Activated CD4-positive, CD25-positive, alpha-beta regulatory T cell treated with anti-CD3 and anti-CD28 coated beads, Interleukin-2, amount 50 U/mL, for 72 hours (primary cell): ENCODE measurements at regions not wholly inside any gene's neighbourhood (a gene's known extent, or its start where the extent isn't known, plus 50 kb on each side); places are given as distances from the start of the nearest gene placed in this dataset.

ENCODE experiments used
- DNase-seq: peaks from one replicate; pipeline ENCODE4 v3.0.0; 2021

GRCh38 chr3:178152031-178152806 lies 384.0 kb upstream of the KCNMB2 start:
- no peak for DNase-seq

DNA sequence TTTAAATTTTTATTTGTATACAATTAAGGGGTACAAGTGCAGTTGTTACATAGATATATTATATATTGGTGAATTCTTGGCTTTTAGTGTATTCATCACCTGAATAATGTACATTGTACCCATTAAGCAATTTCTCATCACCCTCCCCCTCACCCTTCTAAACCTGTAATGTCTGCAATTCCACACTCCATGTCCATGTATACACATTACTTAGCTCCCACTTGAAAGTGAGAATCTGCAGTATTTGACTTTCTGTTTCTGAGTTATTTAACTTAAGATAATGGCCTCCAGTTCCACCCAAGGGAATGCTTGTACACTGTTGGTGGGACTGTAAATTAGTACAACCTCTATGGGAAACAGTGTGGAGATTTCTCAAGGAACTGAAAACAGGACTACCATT lies 383.2 kb upstream of the KCNMB2 start:
- no peak for DNase-seq

- no peak for DNase-seq
Measured at GRCh38 chr3:178155521-178155920, 380.7 kb upstream of the KCNMB2 start.

DNA sequence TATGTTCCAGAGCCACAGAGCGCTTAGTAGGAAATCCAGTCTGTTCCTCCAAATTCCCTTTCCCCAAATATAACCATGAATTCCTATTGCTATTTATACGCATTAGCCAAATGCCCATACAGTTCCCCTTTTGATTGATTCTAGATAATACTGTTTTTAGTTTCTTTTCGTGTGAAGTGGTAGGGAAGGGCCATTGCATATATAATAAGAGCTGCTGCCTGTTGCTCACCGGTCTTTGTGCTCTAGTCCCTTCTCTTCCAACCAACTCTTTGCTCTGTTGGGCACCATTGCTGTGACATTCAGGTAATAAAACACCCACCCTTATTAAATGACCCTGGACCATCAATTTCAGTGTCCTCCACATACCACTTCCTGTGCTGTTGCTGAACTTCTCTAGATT lies 379.9 kb upstream of the KCNMB2 start:
- no peak for DNase-seq

GRCh38 chr3:178159691-178160220 lies 376.5 kb upstream of the KCNMB2 start:
- DNase-seq = no peak

GRCh38 chr3:178169421-178169820 lies 366.8 kb upstream of the KCNMB2 start:
- no peak for DNase-seq

DNA sequence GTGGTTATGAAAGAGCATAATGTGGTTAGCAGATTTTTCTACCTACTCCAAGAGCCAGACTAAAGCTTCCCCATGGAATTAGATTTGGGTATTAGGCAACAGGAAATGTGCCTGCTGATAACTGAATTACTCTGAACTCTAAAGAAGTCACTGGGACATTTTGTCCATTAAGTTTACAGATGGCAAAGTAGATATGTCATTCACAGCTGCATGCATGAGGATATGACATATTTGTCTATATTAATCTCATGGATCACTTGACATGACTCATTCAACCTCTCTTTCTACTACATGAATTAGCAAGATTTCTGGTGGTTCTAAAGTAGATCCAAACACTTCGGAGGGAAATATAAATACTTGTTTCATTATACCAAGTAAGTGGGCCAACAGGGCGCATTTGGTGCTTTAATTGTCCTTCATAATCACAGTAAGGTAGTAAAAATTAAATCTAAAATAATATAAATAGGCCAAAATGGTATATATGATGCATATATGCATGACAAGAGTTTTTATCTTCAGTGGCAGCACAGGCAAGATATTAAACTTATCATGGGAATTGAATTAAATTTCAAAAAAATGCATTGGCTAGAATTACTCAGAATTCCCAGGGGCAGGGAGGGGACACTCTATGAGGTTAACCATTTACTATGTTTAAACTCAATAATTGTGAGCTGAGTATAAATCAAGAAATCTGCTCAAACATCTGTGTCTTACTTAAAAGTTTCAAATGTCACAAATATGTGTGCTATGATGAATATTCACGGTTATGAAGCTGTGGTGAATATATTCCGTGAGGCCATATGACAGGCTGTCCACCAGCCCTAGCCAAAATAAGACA lies 365.3 kb upstream of the KCNMB2 start:
- DNase-seq = no peak

DNA sequence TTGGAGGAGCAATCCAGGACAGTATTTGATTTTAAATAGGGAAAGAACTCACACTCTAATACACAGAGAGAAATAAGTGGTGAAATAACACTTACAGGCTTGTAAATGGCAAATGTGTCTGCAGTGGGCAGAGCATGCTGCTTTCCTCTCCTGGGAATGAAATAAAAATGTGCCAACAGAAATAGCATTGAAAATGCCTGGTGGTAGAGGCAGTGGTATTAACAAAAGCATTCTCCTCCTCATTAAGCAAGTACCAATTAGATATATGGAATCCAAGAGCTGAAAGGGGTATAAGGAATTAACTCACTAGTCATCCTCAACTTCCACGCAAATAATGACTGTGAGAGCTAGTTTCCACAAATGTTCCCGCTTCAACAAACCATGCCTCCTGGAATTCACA lies 364.1 kb upstream of the KCNMB2 start:
- no peak for DNase-seq

GRCh38 chr3:178174201-178174915 lies 361.9 kb upstream of the KCNMB2 start:
- no peak for DNase-seq

GRCh38 chr3:178181088-178181487 lies 355.1 kb upstream of the KCNMB2 start:
- DNase-seq = no peak

- DNase-seq = no peak
Measured at GRCh38 chr3:178181784-178182183, 354.5 kb upstream of the KCNMB2 start.

DNA sequence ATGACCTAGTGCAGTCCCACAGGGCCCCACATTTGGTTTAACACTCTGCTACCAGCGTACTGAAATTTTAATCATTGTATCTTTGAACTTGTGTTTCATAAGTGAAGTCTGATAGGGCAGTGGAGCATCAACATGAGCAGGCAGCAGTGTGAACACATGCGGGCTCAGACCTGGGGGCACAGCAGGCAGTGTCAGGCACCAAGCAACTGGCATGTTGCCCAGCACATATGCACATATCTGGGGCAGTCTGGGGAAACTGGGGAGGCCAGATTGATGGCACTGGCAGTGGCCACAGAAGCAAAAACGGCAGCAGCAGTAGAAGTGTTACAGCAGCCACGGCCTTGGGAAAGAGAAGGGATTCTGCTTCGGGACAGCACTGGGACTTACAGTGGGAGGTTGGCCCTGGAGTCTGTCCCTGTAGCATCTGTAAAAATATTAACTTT lies 353.9 kb upstream of the KCNMB2 start:
- no peak for DNase-seq

- no peak for DNase-seq
Measured at GRCh38 chr3:178184833-178185232, 351.4 kb upstream of the KCNMB2 start.

GRCh38 chr3:178186666-178187065 lies 349.6 kb upstream of the KCNMB2 start:
- DNase-seq = no peak

DNA sequence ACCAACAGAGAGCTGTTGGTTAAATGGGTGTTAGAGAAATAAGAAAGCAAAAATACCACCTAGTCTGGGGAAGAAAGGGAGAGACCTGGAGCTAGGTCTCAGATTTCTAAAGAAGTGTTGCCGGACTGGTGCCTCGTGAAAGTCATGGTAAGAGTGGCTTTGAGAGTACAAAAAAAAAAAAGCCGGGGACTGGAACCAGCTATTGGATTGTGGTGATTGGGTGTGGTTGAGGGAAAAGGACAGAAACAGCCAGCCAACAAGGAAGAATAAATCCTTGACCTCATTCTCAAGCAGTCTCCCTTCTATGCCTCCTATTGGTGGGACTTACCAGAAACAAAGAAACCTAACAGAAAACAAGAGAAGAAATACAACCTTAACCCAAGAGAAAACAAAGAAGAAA lies 346.4 kb upstream of the KCNMB2 start:
- DNase-seq = no peak

DNA sequence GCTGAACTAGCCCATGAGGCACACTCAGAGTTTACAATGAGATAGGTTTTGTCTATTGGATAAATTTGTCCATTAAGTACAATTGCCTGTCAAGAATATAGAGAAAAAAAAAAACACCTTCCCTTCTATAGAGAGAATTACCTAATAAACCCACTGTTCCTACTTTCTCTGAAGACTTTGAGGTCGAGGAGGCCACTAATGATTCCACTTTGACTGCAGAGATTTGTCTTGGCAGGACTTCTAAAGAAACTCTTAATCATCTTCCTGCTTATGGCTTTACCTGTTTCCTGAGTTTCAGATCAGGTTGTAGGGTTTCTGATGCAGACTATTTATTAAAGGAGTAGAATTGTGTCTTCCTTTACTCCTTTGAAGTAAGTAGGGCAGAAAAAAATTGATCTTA lies 342.4 kb upstream of the KCNMB2 start:
- DNase-seq = no peak

DNA sequence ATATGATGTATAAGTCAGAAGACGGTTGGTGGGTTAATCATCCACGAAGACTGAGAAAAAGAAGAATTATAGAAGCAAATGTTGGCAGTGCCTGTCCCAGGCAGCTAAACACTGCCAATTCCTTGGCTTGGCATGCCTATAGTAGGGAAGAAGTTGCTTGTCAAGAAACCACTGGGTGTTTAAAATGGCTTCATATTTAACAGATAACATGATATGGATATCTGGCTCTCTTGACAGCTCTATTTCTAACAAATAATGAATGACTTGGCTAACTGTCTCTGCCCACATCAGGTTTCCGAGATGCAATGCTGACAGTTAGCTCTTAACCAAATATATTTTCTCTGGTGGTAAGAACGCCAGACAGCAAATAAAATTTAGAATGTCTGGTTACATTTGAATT lies 341.7 kb upstream of the KCNMB2 start:
- no peak for DNase-seq

DNA sequence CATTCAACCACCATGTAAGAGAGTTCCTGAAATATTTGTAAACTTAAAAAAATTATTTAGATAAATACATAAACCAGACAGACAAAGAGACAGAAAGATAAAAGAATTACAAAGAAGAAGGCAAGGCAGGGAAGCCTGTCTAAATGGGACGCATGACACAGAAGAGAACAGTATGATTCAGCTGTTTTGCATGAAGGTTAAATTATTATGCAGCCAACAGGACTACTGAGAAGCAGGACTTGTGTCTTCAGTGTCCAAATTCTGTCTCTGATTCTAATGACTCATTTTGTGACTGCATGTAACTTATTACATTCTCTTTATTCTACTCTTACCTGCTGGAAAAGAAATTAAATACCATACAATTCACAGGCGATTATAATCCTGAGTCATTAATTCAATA lies 340.4 kb upstream of the KCNMB2 start:
- no peak for DNase-seq

GRCh38 chr3:178198329-178198728 lies 337.9 kb upstream of the KCNMB2 start:
- no peak for DNase-seq

DNA sequence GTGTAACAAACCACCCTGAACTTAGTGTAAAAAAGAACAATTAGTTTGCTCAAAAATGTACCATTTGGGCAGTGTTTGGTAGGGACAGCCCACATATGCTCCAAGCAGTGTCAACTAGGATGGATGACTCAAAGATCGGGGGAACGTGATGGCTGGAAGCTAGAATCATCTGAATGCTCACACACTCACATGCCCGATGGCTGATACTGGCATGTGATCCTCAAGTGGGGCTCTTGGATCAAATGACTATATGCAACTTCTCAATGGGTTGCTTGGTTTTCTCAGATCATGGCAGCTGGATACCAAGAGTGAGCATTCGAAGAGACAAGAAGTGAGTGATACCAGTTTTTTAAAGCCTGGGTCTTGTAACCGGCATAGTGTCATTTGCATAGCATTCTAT lies 335.9 kb upstream of the KCNMB2 start:
- no peak for DNase-seq

- no peak for DNase-seq
Measured at GRCh38 chr3:178201714-178202113, 334.5 kb upstream of the KCNMB2 start.

DNA sequence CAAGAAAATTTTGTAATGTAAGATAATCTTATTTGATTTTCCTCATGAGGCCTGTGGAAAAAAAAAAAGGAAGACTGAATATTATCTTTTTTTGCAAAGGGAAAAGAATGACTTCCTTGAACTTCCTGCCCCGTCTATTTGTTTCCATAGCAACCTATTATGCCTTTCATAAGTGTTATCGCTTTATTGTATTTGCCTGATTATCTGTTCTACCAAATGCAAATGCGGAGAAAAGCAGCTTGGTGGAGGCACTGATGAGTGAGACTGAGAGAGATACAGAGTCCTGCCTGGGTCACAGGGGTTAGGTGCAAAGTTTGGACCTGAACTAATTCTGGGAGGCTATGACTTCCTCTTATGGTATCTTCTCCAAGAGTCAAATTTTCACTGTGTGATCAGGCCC lies 334.0 kb upstream of the KCNMB2 start:
- no peak for DNase-seq

GRCh38 chr3:178203165-178203564 lies 333.1 kb upstream of the KCNMB2 start:
- DNase-seq = no peak
